PC-9 (cell line): ENCODE measurements at regions not wholly inside any gene's neighbourhood (a gene's known extent, or its start where the extent isn't known, plus 50 kb on each side); places are given as distances from the start of the nearest gene placed in this dataset.

Experiments
- EZH2 ChIP-seq: fragments of 200-600 bp; sonication (generic); IDR thresholded peaks from 2 replicates; pipeline ENCODE4 v1.8.0; 2017; ENCODE audit warnings: antibody characterized with exemption, low read depth
- TF ChIP-seq, protein P1 (sequence below): fragments of 200-600 bp; sonication (generic); conservative IDR thresholded peaks from 2 replicates; pipeline ENCODE4 v1.6.1; 2017; ENCODE audit warnings: mixed run types, antibody characterized with exemption, mild to moderate bottlenecking, moderate library complexity

GRCh38 chr5:135694906-135695305 lies 116.1 kb upstream of the CXCL14 start:
- TF ChIP-seq, protein P1, sequence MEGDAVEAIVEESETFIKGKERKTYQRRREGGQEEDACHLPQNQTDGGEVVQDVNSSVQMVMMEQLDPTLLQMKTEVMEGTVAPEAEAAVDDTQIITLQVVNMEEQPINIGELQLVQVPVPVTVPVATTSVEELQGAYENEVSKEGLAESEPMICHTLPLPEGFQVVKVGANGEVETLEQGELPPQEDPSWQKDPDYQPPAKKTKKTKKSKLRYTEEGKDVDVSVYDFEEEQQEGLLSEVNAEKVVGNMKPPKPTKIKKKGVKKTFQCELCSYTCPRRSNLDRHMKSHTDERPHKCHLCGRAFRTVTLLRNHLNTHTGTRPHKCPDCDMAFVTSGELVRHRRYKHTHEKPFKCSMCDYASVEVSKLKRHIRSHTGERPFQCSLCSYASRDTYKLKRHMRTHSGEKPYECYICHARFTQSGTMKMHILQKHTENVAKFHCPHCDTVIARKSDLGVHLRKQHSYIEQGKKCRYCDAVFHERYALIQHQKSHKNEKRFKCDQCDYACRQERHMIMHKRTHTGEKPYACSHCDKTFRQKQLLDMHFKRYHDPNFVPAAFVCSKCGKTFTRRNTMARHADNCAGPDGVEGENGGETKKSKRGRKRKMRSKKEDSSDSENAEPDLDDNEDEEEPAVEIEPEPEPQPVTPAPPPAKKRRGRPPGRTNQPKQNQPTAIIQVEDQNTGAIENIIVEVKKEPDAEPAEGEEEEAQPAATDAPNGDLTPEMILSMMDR = no peak
- TF ChIP-seq EZH2 = no peak
